Endothelial cell (in vitro differentiated cells): ENCODE measurements at regions not wholly inside any gene's neighbourhood (a gene's known extent, or its start where the extent isn't known, plus 50 kb on each side); places are given as distances from the start of the nearest gene placed in this dataset.

Experiments
- DNase-seq: peaks from one replicate; pipeline ENCODE4 v3.0.0; 2021; ENCODE audit warnings: low spot score
- H3K27ac Mint-ChIP-seq: one replicate; pipeline ENCODE4 v1.8.0; 2021; ENCODE audit warnings: mixed read lengths, inconsistent platforms; ENCODE audit not compliant: unreplicated experiment
- H3K27me3 Mint-ChIP-seq: one replicate; pipeline ENCODE4 v1.8.0; 2021; ENCODE audit warnings: mild to moderate bottlenecking, moderate library complexity, mixed read lengths, inconsistent platforms; ENCODE audit not compliant: unreplicated experiment
- H3K36me3 Mint-ChIP-seq: one replicate; pipeline ENCODE4 v1.8.0; 2021; ENCODE audit warnings: mild to moderate bottlenecking, low read depth, mixed read lengths, inconsistent platforms; ENCODE audit not compliant: unreplicated experiment
- H3K4me1 Mint-ChIP-seq: one replicate; pipeline ENCODE4 v1.8.0; 2021; ENCODE audit warnings: mild to moderate bottlenecking, mixed read lengths, inconsistent platforms; ENCODE audit not compliant: unreplicated experiment
- H3K4me3 Mint-ChIP-seq: one replicate; pipeline ENCODE4 v1.8.0; 2021; ENCODE audit warnings: mild to moderate bottlenecking, mixed read lengths, inconsistent platforms; ENCODE audit not compliant: unreplicated experiment
- H3K9me3 Mint-ChIP-seq: one replicate; pipeline ENCODE4 v1.8.0; 2021; ENCODE audit warnings: mixed read lengths, inconsistent platforms; ENCODE audit not compliant: unreplicated experiment
- CTCF ChIP-seq: fragments of 200-600 bp; sonication (generic); IDR thresholded peaks from one replicate; pipeline ENCODE4 v1.5.0; 2021; ENCODE audit warnings: antibody characterized with exemption; ENCODE audit not compliant: unreplicated experiment

GRCh38 chr12:124664395-124665111, 97.1 kb upstream of the NCOR2 start:
- H3K27ac Mint-ChIP-seq = no peak overlapping the region
- H3K36me3 Mint-ChIP-seq = peaks cover 4% of the 10 kb centered on the region
- peaks cover 22% of the 10 kb centered on the region for H3K4me1 Mint-ChIP-seq

GRCh38 chr12:124663771-124664366, 96.5 kb upstream of the NCOR2 start:
- H3K9me3 Mint-ChIP-seq = no peaks in the 10 kb centered on the region
- peaks cover 17% of the 10 kb centered on the region for H3K4me1 Mint-ChIP-seq
- peaks cover 5% of the 10 kb centered on the region for H3K27me3 Mint-ChIP-seq
- H3K4me3 Mint-ChIP-seq = no peak overlapping the region
- H3K27ac Mint-ChIP-seq = peak overlapping the region; percentile 70
- peaks cover 4% of the 10 kb centered on the region for H3K36me3 Mint-ChIP-seq
- no peak for TF ChIP-seq CTCF
- DNase-seq = no peak

More at GRCh38 chr12:124664395-124665111, 97.1 kb upstream of the NCOR2 start:
- no peak for TF ChIP-seq CTCF
- Mint-ChIP-seq H3K4me3 (no peak overlapping the region), H3K9me3 (no peaks in the 10 kb centered on the region), H3K27me3 (peaks cover 5% of the 10 kb centered on the region)
- no peak for DNase-seq

GRCh38 chr12:124663206-124663605, 95.8 kb upstream of the NCOR2 start:
- Mint-ChIP-seq H3K4me1 (peaks cover 17% of the 10 kb centered on the region), H3K9me3 (no peaks in the 10 kb centered on the region), H3K36me3 (peaks cover 4% of the 10 kb centered on the region), H3K27ac (peak overlapping the region; percentile 70), H3K27me3 (peaks cover 4% of the 10 kb centered on the region), H3K4me3 (no peak overlapping the region)
- TF ChIP-seq CTCF = no peak
- no peak for DNase-seq

DNA sequence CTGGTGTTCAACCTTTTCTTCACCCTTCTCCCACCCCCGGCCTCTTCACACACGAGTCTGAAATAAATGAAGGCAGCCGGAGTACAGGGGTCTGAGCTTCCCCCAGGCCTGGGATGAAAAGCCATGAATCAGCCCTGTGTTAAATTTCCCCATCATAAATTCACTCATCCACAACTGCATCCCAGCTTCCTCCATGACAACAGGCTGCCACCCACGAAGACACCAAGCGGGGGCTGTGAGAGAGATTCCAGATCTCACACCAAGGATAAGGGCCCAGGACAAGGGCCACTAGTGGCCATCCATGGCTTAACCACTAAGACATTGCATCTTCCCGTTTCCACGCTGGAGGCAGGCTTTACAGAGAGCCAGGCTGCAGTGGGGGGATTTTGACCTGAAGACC, 93.9 kb upstream of the NCOR2 start:
- no peak for DNase-seq
- no peak overlapping the region for H3K27ac Mint-ChIP-seq
- H3K36me3 Mint-ChIP-seq = peaks cover 4% of the 10 kb centered on the region
- TF ChIP-seq CTCF = no peak
- no peaks in the 10 kb centered on the region for H3K9me3 Mint-ChIP-seq
- H3K27me3 Mint-ChIP-seq = peaks cover 5% of the 10 kb centered on the region
- H3K4me1 Mint-ChIP-seq = peaks cover 17% of the 10 kb centered on the region
- H3K4me3 Mint-ChIP-seq = no peak overlapping the region

GRCh38 chr12:124660851-124661250, 93.4 kb upstream of the NCOR2 start:
- no peak for TF ChIP-seq CTCF
- Mint-ChIP-seq H3K4me1 (peaks cover 17% of the 10 kb centered on the region), H3K36me3 (peaks cover 4% of the 10 kb centered on the region), H3K27ac (no peak overlapping the region), H3K9me3 (no peaks in the 10 kb centered on the region), H3K27me3 (peaks cover 5% of the 10 kb centered on the region), H3K4me3 (no peak overlapping the region)
- no peak for DNase-seq
